HG03460 (cell line): ENCODE measurements at regions not wholly inside any gene's neighbourhood (a gene's known extent, or its start where the extent isn't known, plus 50 kb on each side); places are given as distances from the start of the nearest gene placed in this dataset.
"Not testable (repeated sequence)": the region's sequence is repeated elsewhere in the genome, so short reads cannot be mapped to it uniquely, and the experiment has no call there.

Experiments used
- ATAC-seq: cut with Tn5 transposase; IDR thresholded peaks from one replicate; pipeline ENCODE4 v1.9.1; 2021; ENCODE audit not compliant: unreplicated experiment

- no peak for ATAC-seq
Observed at GRCh38 chr9:38259056-38259455, 133.4 kb upstream of the ALDH1B1 start.

GRCh38 chr9:38257626-38258215 is 134.8 kb upstream of the ALDH1B1 start:
- no peak for ATAC-seq

GRCh38 chr9:38256461-38256860 is 136.0 kb upstream of the ALDH1B1 start:
- no peak for ATAC-seq

- ATAC-seq = no peak
Observed at GRCh38 chr9:38255599-38255998, 136.9 kb upstream of the ALDH1B1 start.

GRCh38 chr9:38254756-38255155 is 137.7 kb upstream of the ALDH1B1 start:
- no peak for ATAC-seq

- no peak for ATAC-seq
Observed at GRCh38 chr9:38254151-38254550, 138.4 kb upstream of the ALDH1B1 start.

- no peak for ATAC-seq
Observed at GRCh38 chr9:38253200-38253599, 139.3 kb upstream of the ALDH1B1 start.

GRCh38 chr9:38251036-38251860 is 141.3 kb upstream of the ALDH1B1 start:
- ATAC-seq = no peak

GRCh38 chr9:38250279-38251035 is 142.0 kb upstream of the ALDH1B1 start:
- ATAC-seq = no peak

- ATAC-seq = no peak
Observed at GRCh38 chr9:38249587-38250210, 142.8 kb upstream of the ALDH1B1 start.

GRCh38 chr9:38249049-38249448 is 143.5 kb upstream of the ALDH1B1 start:
- ATAC-seq = no peak

- no peak for ATAC-seq
Observed at GRCh38 chr9:38246833-38247232, 145.7 kb upstream of the ALDH1B1 start.

GRCh38 chr9:38244971-38245370 is 147.5 kb upstream of the ALDH1B1 start:
- ATAC-seq = no peak

GRCh38 chr9:38243993-38244392 is 148.5 kb upstream of the ALDH1B1 start:
- ATAC-seq = no peak

GRCh38 chr9:38242151-38242550 is 150.4 kb upstream of the ALDH1B1 start:
- not testable (repeated sequence) for ATAC-seq

- ATAC-seq = no peak
Observed at GRCh38 chr9:38240051-38240450, 152.5 kb upstream of the ALDH1B1 start.

GRCh38 chr9:38235244-38235643 is 157.3 kb upstream of the ALDH1B1 start:
- no peak for ATAC-seq

GRCh38 chr9:38234479-38235170 is 157.9 kb upstream of the ALDH1B1 start:
- ATAC-seq = no peak

- ATAC-seq = no peak
Observed at GRCh38 chr9:38233796-38234355, 158.6 kb upstream of the ALDH1B1 start.

GRCh38 chr9:38233343-38233742 is 159.2 kb upstream of the ALDH1B1 start:
- no peak for ATAC-seq

GRCh38 chr9:38232895-38233294 is 159.6 kb upstream of the ALDH1B1 start:
- ATAC-seq = no peak
